ENCODE measurements at regions not wholly inside any gene's neighbourhood (a gene's known extent, or its start where the extent isn't known, plus 50 kb on each side); places are given as distances from the start of the nearest gene placed in this dataset.

DNA sequence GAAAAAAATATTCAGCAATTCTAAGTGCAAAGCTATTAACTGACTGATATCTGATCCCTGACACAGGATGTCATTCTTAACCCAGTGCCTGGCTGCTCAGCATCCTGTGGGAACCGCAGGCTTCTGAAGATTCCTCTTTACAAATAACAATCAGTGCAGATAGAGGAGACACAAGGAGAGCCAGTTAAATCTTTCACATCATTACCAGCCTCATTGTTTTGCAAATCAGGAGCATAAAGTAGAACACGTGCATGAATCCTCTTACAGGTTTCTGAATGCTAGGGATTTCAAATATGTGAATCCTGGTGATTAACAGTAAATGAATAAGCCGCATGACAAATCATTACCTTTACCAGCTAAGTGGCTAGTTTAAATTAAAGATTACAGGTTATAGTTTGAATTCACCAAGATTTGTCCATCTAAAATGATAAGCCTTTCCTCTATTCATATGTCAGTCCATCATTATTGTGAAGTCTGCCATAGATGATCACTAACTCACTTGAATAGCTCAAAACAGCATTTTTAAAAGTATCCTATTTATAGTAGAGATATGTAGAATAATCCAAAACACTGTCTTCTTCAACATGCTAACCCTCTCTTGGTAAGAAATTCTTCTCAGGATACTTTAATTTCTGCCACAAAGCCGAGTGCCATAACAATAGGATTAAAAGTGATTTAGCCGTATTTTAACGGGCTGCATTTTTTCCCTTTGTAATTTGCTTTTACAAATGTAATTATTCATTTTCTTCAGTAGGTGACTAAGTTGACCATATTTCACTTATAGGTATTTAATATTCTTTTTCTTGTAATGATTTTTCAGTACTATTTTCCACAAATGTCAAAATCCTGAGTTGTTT is 367.3 kb upstream of the EPHA7 start:
- no peak for DNase-seq (ENCODE audit: missing footprints)
- intact Hi-C loops (cut with DNase I): no loop called here
- ATAC-seq: no peak

GRCh38 chr6:93785694-93786030 is 366.3 kb upstream of the EPHA7 start:
- ATAC-seq (no peak), DNase-seq (ENCODE audit: missing footprints) (no peak)
- intact Hi-C loops (cut with DNase I): no loop called here

GRCh38 chr6:93784794-93785693 is 365.7 kb upstream of the EPHA7 start:
- peak; percentile 91 for ATAC-seq
- DNase-seq (ENCODE audit: missing footprints): no peak
- intact Hi-C loops (cut with DNase I): no loop called here

DNA sequence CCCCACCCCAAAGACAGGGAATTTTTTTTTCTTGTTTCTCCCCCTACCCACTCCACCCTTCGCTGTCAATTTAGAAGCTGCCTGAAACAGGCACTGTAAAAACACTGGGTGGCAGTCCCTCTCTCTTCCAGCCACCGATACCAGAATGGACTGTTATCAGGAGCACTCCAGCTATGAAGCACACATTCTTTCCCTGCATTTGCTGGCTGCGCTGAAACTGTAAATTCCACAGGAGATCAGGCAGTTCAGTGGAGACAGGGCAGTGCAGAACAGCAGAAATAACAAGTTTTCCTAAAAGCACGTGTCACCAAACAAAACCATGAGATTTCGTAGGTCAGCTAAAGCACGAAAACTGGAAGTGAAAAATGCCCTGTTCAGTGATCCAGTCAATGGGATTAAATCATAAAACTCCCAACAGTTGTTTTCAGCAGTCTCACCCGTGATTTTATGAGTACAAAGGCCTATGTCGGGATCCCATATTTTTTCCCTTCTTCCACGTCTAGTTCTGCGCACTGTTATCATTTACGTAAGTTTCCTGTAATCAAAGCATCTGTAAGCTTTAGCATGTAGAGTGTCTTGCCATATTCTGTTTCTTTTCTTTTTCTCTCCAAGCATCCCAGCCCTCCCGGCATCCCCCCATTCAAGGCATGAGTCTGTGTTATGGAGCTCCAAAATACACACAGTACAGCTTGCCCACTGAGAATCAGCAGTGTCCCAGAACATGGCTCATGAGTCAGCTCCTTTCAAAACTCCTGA is 359.9 kb upstream of the EPHA7 start:
- intact Hi-C loops (cut with DNase I): no loop called here
- DNase-seq (ENCODE audit: missing footprints): peak; percentile 27
- peak; percentile 97 for ATAC-seq

DNA sequence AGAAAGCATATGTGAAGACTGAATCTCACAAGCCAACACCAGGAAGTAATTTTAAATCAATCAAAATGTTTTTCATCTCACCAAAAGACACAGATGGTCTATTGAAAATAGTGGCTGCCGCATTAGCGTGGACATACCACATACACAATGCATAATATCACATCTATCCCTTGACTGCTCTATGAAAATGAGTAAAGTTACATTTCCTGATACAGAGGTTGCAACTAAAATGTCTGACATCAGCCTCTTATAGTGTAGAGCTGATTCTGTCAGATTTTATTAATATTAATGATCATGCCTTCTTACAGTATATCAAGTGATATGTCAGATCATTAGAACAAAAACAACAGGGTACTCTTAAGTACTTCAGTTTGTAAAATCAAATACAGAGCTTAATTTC is 339.8 kb upstream of the EPHA7 start:
- intact Hi-C loops (cut with DNase I): no loop called here
- no peak for ATAC-seq
- no peak for DNase-seq (ENCODE audit: missing footprints)

DNA sequence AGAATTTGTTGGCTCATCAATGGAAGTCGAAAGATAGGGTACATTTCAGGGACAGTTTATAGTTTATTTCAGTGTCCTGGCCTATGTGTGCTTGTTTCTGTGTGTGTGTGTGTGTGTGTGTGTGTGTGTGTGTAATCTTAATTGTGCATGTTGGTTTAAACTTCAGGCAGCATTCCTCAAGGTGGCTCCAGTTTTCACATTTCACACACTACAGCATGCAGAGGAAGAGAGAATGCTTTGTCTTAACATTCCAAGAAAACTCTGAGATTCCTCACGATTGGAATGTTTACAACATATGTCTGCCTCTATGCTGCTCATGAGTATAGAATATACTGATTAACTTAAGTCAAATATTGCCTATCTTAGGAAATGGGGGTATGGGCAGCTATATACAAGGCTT is 332.6 kb upstream of the EPHA7 start:
- DNase-seq (ENCODE audit: missing footprints): no peak
- intact Hi-C loops (cut with DNase I): no loop called here
- ATAC-seq: no peak

- DNase-seq (ENCODE audit: missing footprints) (no peak), ATAC-seq (no peak)
- intact Hi-C loops (cut with DNase I): no loop called here
Measured at GRCh38 chr6:93749930-93750329, 330.6 kb upstream of the EPHA7 start.

GRCh38 chr6:93749191-93749590 is 329.8 kb upstream of the EPHA7 start:
- DNase-seq (ENCODE audit: missing footprints): no peak
- no peak for ATAC-seq

GRCh38 chr6:93746892-93747291 is 327.5 kb upstream of the EPHA7 start:
- ATAC-seq (no peak), DNase-seq (ENCODE audit: missing footprints) (no peak)
- intact Hi-C loops (cut with DNase I): no loop called here

More at GRCh38 chr6:93749191-93749590, 329.8 kb upstream of the EPHA7 start:
- intact Hi-C loops (cut with DNase I): no loop called here

DNA sequence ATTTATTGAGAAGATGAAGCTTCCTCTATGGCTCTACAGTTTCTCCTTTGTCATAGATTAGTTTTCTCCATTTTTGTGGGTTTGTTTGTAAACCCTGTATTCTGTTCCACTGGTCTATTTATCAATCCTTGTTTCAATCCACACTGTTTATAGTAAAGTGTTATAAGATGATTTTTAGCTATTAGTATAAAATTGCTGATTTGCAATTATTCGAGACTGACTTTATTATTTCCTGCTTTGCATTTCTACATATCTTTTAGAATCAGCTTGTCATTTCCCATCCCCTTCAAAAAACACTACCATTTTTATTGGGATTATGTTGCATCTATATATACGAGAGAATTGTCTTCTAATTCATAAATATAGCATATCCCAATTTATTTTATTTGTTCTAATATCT is 325.9 kb upstream of the EPHA7 start:
- DNase-seq (ENCODE audit: missing footprints): no peak
- ATAC-seq: no peak
- intact Hi-C loops (cut with DNase I): no loop called here

GRCh38 chr6:93735099-93735498 is 315.7 kb upstream of the EPHA7 start:
- intact Hi-C loops (cut with DNase I): no loop called here
- ATAC-seq (no peak), DNase-seq (ENCODE audit: missing footprints) (no peak)

GRCh38 chr6:93731306-93731705 is 311.9 kb upstream of the EPHA7 start:
- DNase-seq (ENCODE audit: missing footprints) (no peak), ATAC-seq (no peak)
- intact Hi-C loops (cut with DNase I): no loop called here

GRCh38 chr6:93728150-93728549 is 308.8 kb upstream of the EPHA7 start:
- no peak for ATAC-seq
- intact Hi-C loops (cut with DNase I): no loop called here
- DNase-seq (ENCODE audit: missing footprints): no peak

DNA sequence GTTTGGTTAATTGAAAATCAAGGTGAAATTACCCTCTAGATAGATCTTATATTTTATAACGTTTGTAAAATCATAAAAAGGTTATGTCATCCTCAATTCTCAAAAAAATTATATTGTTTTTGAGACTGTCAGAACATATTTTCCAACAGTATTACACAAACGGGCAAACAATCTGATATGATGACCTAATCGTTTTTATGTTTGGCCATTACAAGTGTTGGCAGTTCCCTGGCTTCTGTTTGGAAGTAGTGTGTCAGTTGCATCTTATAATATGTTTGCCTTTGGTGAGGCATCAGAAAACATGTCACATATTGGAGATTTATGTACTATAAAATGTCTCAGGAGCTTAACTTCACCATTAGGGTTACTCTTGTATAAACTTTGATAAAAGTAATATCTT is 308.1 kb upstream of the EPHA7 start:
- ATAC-seq (no peak), DNase-seq (ENCODE audit: missing footprints) (no peak)
- intact Hi-C loops (cut with DNase I): no loop called here

DNA sequence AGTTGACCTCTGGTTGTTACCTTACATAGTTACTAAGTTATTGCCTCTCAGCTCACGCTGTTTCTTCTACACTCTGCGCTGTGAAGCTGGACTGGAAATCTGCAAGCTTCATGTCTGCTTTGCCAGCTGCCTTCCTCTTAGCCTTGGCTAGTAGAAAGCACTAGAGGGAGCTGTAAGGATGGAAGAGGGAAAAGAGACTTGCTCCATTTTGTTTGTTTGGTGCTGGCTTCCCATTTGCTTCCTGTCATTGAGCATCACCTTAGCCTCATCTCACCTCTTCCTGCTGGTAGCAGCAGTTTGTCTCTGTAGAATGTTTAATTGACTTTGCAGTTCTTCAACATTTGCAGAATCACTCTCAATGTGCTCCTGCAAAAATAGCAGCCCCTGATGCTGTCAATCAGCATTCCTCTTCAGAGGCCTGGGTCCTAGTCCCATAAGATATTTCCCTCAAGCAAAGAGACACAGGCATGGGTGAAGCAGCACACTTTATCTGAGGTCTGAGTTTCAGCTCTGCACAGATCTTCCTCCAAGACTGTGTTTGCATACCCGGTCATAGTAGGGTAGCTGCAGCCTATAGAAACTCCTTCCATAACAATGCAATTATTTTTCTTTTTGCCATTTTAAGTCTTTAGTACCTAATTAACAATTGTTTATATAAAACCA is 302.2 kb upstream of the EPHA7 start:
- ATAC-seq: no peak
- no peak for DNase-seq (ENCODE audit: missing footprints)
- intact Hi-C loops (cut with DNase I): no loop called here

- intact Hi-C loops (cut with DNase I): no loop called here
- no peak for DNase-seq (ENCODE audit: missing footprints)
- ATAC-seq: no peak
Measured at GRCh38 chr6:93713974-93714373, 294.6 kb upstream of the EPHA7 start.

- no peak for DNase-seq (ENCODE audit: missing footprints)
- no peak for ATAC-seq
- intact Hi-C loops (cut with DNase I): no loop called here
Measured at GRCh38 chr6:93703431-93703830, 284.1 kb upstream of the EPHA7 start.

DNA sequence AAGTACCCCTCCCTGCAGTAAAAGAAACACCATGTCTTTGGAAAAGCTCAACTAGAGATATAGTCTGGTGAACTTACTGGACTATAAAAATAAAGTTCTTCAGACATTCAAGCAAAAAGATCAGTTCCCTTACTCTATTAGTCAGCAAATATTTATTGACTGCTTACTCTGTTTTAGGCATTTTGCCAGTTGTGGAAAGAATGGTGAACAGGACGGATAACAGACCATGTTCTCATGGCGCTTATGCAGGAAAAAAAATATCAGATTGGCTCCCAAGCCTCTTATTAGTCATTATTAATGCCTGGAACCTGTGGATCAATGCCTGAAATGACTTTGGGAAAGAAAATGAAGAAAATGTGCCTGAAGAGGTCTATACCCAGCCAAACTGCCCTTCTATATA is 282.2 kb upstream of the EPHA7 start:
- ATAC-seq: no peak
- intact Hi-C loops (cut with DNase I): no loop called here
- no peak for DNase-seq (ENCODE audit: missing footprints)

DNA sequence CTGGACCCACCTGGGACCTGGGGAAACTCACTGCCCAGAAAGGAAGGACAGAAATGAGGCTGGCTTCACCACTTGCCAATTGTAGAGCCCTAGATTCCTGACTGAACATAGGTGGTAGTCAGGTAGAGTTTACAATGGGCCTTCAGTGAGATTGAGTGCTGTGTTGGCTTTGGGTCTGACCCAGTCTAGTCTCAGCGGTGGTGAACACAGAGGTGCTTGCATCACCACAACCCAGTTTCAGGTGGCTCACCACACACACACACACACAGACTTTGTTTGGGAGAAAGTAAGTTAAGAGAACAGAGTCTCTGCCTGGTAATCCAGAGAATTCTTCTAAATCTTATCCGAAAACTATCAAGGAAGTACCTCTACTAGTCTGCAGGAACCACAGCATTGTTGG is 266.1 kb upstream of the EPHA7 start:
- ATAC-seq (no peak), DNase-seq (ENCODE audit: missing footprints) (no peak)
- intact Hi-C loops (cut with DNase I): no loop called here
